Duodenal mucosa (tissue), 2 donors: ENCODE measurements at regions not wholly inside any gene's neighbourhood (a gene's known extent, or its start where the extent isn't known, plus 50 kb on each side); places are given as distances from the start of the nearest gene placed in this dataset.

Experiments
- H3K27ac ChIP-seq: one replicate; pipeline ENCODE4 v1.7.0; 2013; ENCODE audit warnings: low read depth, low read length
- H3K27me3 ChIP-seq, 2 donors: one replicate each; pipeline ENCODE4 v1.7.0; 2013; ENCODE audit warnings: low read length in 2 of 2, control low read depth in 1 of 2; ENCODE audit not compliant: insufficient read depth in 2 of 2, control insufficient read depth in 1 of 2
- H3K36me3 ChIP-seq, 2 donors: one replicate each; pipeline ENCODE4 v1.7.0; 2013; ENCODE audit warnings: low read length in 2 of 2, control low read depth in 1 of 2; ENCODE audit not compliant: insufficient read depth in 2 of 2, control insufficient read depth in 1 of 2
- H3K4me1 ChIP-seq, 2 donors: one replicate each; pipeline ENCODE4 v1.7.0; 2013; ENCODE audit warnings: low read length in 2 of 2, control low read depth in 1 of 2; ENCODE audit not compliant: insufficient read depth in 2 of 2, control insufficient read depth in 1 of 2
- H3K4me3 ChIP-seq, 2 donors: one replicate each; pipeline ENCODE4 v1.7.0; 2013; ENCODE audit warnings: low read length in 2 of 2, low read depth in 1 of 2
- H3K9ac ChIP-seq, 2 donors: one replicate each; pipeline ENCODE4 v1.7.0; 2013; ENCODE audit warnings: low read length in 2 of 2, low read depth in 1 of 2
- H3K9me3 ChIP-seq, 2 donors: one replicate each; pipeline ENCODE4 v1.7.0; 2013; ENCODE audit warnings: low read length in 2 of 2, control low read depth in 1 of 2; ENCODE audit not compliant: control insufficient read depth in 1 of 2

GRCh38 chr9:105958587-105958986 lies 264.2 kb downstream of the TMEM38B start:
- Histone ChIP-seq H3K27me3 (no peaks in the 10 kb centered on the region), H3K27ac (no peak overlapping the region), H3K9ac (no peak overlapping the region), H3K36me3 (no peaks in the 10 kb centered on the region), H3K4me3 (no peak overlapping the region), H3K4me1 (no peaks in the 10 kb centered on the region), H3K9me3 (no peaks in the 10 kb centered on the region)

DNA sequence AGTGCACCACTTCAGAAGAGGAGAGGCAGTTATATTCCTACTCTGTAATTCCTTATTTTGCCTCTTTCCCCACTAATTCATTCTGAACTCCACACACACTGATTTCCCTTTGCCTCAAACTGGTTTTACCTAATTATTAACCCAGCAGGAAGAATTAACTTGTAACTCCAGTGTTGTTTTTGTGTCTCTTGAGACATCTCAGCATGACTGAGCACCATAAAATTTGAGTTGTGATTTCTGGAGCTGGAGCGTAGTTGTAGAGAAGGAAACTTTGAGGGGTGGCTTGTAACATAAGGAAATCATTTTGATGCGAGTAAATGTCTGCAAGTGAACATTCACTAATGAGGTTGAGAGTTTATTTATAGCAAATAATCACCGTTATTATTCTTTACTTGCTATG lies 265.2 kb downstream of the TMEM38B start:
- H3K4me1 ChIP-seq, result no peaks in the 10 kb centered on the region
- no peak overlapping the region for H3K27ac ChIP-seq
- no peaks in the 10 kb centered on the region for H3K27me3 ChIP-seq
- H3K9ac ChIP-seq, result no peak overlapping the region
- no peaks in the 10 kb centered on the region for H3K9me3 ChIP-seq
- no peak overlapping the region for H3K4me3 ChIP-seq
- H3K36me3 ChIP-seq, result no peaks in the 10 kb centered on the region

- no peaks in the 10 kb centered on the region for H3K4me1 ChIP-seq
- no peak overlapping the region for H3K9ac ChIP-seq
- H3K4me3 ChIP-seq, result no peak overlapping the region
- no peaks in the 10 kb centered on the region for H3K27me3 ChIP-seq
- H3K27ac ChIP-seq, result no peak overlapping the region
- no peaks in the 10 kb centered on the region for H3K36me3 ChIP-seq
- H3K9me3 ChIP-seq, result no peaks in the 10 kb centered on the region
These were observed 269.2 kb downstream of the TMEM38B start for GRCh38 chr9:105963343-105964099.

DNA sequence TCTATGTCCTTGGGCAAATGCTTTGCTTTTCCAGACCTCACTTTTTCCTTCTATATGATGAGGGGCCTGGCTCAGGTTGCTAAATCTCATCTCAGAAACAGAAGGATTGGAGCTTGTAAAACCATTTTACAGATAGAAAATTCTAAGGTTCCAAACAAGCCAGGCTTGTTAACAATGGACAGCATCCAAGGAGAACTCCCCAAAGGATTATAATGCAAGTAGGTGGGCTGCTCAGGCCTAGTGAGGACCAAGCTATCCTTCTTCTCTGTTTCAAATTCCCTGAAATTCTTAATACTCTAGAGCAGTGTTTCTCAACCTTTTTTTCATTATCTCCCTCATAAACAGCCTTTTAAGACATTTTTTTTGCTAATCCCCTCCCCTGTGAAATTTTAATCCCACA lies 269.8 kb downstream of the TMEM38B start:
- no peaks in the 10 kb centered on the region for H3K9me3 ChIP-seq
- H3K36me3 ChIP-seq, result no peaks in the 10 kb centered on the region
- H3K27ac ChIP-seq, result no peak overlapping the region
- no peaks in the 10 kb centered on the region for H3K4me1 ChIP-seq
- no peak overlapping the region for H3K9ac ChIP-seq
- no peak overlapping the region for H3K4me3 ChIP-seq
- H3K27me3 ChIP-seq, result no peaks in the 10 kb centered on the region

DNA sequence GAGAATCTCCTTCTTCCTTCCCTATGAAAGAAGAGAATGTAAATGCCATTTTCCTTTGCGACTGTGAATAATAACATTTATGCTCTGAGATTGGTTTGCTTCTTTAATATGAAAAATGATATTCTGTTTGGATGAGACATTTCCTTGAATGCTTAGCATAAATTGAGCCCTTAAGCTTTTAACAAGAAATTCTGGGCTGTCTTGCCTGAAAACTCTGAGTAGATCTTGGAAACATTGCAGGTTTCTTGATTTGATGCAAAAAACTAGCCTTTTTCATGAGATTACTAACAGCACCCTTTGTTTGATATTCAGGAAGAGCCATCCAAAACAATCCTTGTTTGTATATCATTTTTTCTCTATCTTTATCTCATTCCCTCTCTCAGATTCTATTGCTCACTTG lies 272.5 kb downstream of the TMEM38B start:
- no peak overlapping the region for H3K9ac ChIP-seq
- no peak overlapping the region for H3K27ac ChIP-seq
- H3K4me3 ChIP-seq, result no peak overlapping the region
- no peaks in the 10 kb centered on the region for H3K36me3 ChIP-seq
- H3K27me3 ChIP-seq, result no peaks in the 10 kb centered on the region
- no peaks in the 10 kb centered on the region for H3K9me3 ChIP-seq
- H3K4me1 ChIP-seq, result no peaks in the 10 kb centered on the region

DNA sequence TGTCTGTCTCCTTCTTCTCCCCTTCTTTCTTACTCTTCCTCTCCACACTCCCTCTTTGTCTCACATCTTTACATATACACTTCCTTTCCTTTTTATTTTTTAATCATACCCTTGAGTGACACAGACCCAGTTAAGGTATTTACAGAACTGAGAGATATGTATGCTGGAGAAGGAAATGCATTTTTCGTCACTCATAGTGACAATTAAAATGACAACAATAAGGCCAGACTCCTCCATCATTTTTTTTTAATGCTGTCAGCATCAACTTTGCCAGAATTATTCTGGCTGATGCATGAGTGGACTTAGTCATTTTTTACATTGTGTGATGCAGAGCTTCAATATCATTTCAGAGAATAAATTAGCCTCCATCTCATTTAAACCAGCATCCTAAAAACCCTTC lies 272.9 kb downstream of the TMEM38B start:
- no peaks in the 10 kb centered on the region for H3K36me3 ChIP-seq
- no peaks in the 10 kb centered on the region for H3K9me3 ChIP-seq
- H3K9ac ChIP-seq, result no peak overlapping the region
- no peaks in the 10 kb centered on the region for H3K27me3 ChIP-seq
- H3K4me1 ChIP-seq, result no peaks in the 10 kb centered on the region
- H3K27ac ChIP-seq, result no peak overlapping the region
- no peak overlapping the region for H3K4me3 ChIP-seq

GRCh38 chr9:105967797-105968196 lies 273.5 kb downstream of the TMEM38B start:
- H3K4me3 ChIP-seq, result no peak overlapping the region
- no peaks in the 10 kb centered on the region for H3K27me3 ChIP-seq
- H3K9ac ChIP-seq, result no peak overlapping the region
- no peaks in the 10 kb centered on the region for H3K36me3 ChIP-seq
- H3K4me1 ChIP-seq, result no peaks in the 10 kb centered on the region
- no peak overlapping the region for H3K27ac ChIP-seq
- H3K9me3 ChIP-seq, result no peaks in the 10 kb centered on the region

DNA sequence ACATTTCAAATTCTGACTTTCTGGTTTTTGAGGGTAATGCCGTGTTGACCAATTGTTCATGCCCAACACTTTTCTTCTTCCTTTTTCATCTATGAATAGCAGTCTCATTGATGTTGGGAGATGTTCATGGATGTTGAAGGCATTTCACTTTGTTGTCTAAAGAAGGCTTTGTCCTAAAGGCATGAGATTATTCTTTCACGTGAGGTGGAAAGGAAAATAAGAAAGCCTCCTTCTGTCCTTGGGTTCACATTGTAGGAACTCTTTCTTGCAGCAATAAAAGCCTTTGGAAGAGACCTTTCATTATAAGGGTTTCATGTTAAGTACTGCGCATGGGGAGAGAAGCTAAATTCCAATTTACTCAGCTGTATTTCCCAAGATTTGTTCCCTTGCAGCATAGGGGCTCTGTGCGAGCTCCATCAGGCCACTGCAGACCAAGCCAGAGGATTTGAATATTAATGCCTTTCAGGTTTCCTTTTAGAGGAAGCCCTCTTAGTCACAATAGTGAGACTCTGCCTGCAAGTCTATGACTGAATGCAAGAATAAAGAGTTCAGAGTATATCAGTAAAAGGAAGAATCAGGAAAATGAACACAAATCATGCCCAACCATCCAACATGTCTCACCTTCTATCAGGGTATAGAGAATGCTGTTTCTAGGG lies 274.6 kb downstream of the TMEM38B start:
- H3K4me1 ChIP-seq, result no peaks in the 10 kb centered on the region
- H3K9me3 ChIP-seq, result no peaks in the 10 kb centered on the region
- H3K27me3 ChIP-seq, result no peaks in the 10 kb centered on the region
- no peaks in the 10 kb centered on the region for H3K36me3 ChIP-seq
- no peak overlapping the region for H3K27ac ChIP-seq
- no peak overlapping the region for H3K4me3 ChIP-seq
- H3K9ac ChIP-seq, result no peak overlapping the region

DNA sequence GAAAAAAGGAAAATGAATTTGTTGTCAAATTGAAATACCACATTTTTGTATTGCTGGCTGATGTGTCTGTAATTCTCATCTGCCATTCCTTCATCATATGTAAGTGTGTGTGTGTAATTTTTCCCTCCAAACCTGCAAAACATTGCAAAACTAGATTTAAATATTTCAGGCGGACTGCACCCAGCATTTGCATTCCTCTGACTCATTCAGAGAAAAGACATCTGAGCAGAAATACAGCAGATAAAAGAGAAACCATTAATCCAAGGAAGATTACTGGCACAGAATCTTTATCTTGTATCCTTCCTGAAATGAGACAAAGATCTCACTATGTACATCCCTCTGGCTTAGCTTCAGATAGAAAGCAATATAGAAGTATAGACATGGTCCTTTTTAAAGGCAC lies 275.3 kb downstream of the TMEM38B start:
- H3K27ac ChIP-seq, result no peak overlapping the region
- no peak overlapping the region for H3K9ac ChIP-seq
- no peaks in the 10 kb centered on the region for H3K36me3 ChIP-seq
- no peak overlapping the region for H3K4me3 ChIP-seq
- no peaks in the 10 kb centered on the region for H3K4me1 ChIP-seq
- no peaks in the 10 kb centered on the region for H3K9me3 ChIP-seq
- no peaks in the 10 kb centered on the region for H3K27me3 ChIP-seq

GRCh38 chr9:105971986-105972385 lies 277.6 kb downstream of the TMEM38B start:
- H3K9me3 ChIP-seq, result no peaks in the 10 kb centered on the region
- H3K27ac ChIP-seq, result no peak overlapping the region
- no peaks in the 10 kb centered on the region for H3K4me1 ChIP-seq
- H3K27me3 ChIP-seq, result no peaks in the 10 kb centered on the region
- H3K4me3 ChIP-seq, result no peak overlapping the region
- no peak overlapping the region for H3K9ac ChIP-seq
- no peaks in the 10 kb centered on the region for H3K36me3 ChIP-seq
